ENCODE measurements at regions not wholly inside any gene's neighbourhood (a gene's known extent, or its start where the extent isn't known, plus 50 kb on each side); places are given as distances from the start of the nearest gene placed in this dataset.

GRCh38 chr21:27293239-27293638 is 326.4 kb upstream of the ADAMTS5 start:
- TF ChIP-seq CTCF (IDR thresholded peaks at IDR 0.05; ENCODE audit: insufficient read depth, low read length, poor library complexity, severe bottlenecking) (no peak), EZH2phosphoT487 (conservative IDR thresholded peaks at IDR 0.05; ENCODE audit: low read length) (no peak)
